CD4-positive, alpha-beta T cell treated with Interferon alpha-2 for 1 hour (primary cell): ENCODE measurements at regions not wholly inside any gene's neighbourhood (a gene's known extent, or its start where the extent isn't known, plus 50 kb on each side); places are given as distances from the start of the nearest gene placed in this dataset.
"Not testable (repeated sequence)": the region's sequence is repeated elsewhere in the genome, so short reads cannot be mapped to it uniquely, and the experiment has no call there.

Experiments
- DNase-seq, 2 donors: peaks; one replicate each; pipeline ENCODE4 v3.0.0-alpha.2; 2020 to 2022

DNA sequence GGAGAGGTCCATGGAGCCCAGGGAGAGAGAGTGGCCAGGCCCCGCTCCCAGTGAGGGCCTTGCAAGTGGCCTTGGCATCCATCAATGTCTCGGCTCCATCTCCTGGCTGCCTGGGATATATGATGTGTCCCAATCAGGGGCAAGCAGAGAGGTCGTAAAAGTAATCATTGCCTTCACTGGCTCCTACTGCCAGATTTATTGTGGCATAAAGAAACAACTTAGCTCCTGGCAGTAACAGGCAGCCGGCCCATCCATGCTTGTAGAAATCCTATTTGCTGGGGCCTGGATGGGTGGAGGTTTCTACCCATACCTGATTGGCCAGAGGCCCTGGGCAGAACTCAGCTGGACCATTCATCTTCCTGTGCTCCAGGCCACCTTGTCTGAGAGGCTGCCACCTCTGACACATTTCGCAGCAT lies 272.6 kb downstream of the MATN1 start:
- no peak for DNase-seq

DNA sequence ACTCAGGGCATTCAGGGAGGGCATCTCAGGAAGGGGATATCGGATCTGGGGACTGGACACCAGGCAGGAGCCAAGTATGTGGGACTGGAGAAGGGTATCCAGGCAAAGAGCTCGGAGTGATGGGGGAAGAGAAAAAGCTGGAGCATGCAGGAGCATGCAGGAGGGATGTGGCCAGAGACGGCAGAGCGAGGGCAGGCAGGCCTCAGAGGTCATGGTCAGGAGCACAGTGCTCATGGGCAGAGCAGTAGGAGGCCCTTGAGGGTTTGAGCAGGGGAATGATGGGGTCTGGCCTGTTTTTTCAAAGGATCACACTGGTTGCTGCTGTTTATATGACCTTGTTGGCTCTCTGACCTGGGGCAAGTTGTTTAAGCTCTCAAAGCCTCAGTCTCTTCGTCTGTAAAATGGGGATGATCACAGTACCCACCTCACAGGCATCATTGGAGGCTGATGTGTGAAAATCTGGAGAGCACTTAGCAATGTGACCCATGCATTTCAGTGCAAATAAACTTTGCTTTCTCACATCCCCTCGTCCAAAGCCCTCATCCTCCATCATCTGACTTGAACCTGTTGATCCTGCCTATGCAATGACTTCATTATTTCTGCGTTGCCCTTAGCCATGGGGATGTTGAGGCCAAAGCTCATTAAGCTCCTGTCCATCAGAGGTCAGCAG lies 273.1 kb downstream of the MATN1 start:
- no peak for DNase-seq

DNA sequence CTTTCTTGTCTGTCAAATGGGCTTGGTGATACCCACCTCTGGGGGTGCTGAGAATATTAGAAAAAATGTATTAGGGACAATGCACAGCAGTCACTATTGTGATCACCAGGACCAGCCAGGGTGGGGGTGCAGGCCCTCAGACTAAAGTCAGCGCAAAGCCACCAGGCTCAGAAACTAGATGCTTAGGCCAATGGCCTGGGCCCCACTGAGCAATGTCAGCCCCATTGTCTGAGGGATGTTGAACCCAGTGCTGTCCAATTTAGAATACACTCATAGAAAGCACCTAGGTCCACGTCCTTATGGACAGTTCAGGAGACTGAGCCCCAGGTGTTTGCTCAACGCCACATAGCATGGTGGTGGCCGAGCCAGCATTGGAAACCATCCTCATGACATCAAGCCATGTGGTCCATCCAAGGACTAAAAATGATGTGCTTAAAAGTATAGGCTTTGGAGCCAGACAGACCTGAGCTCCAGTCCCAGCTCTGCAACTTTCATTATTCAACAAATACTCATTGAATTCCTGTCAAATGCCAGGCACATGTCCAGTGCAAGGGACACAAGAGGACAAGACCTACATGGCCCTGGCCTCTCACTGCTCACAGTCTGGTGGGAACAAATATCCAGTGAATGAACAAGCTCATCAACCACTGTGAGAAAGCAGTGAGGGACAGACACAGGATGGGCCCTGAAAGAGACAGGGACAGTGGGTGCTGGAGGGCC lies 273.8 kb downstream of the MATN1 start:
- DNase-seq: no peak

DNA sequence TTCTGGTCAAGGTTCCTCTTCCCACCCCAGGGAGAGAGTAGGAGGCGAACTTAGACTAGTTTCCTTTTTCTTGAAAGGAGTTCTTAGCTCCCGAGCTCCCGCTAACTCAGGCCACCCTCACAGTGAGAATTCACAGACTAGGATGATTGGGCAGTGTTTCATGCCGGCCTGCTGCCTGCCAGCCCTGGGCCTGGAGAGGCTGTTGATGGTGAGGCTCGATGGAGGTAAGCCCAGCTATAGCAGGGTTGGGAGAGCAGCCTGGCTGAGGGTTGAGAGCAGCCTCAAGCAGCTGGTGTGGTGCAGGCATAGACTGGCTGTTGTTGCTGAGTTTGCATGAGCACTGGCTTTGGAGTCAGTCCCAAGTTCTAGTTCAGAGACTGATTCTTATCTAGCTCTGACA lies 274.4 kb downstream of the MATN1 start:
- DNase-seq: no peak

DNA sequence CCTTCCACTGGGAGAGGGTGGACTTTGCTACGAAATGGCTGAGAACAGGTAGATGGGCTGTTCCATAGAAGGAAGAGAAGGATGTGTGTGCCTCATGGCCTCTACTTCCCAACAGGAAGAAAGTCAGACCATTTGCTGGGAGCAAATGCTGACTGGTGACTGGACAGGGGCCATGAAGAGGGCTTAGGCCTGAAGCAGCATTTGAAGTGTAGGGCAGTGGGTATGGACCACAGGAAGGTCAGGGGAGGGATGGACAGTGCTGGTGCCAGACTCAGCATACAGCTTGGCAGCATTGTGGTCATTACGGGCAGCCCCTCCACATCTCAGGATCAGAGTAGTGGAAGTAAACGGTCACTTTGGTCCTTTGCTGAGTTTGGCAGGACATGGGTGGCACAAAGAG lies 275.7 kb downstream of the MATN1 start:
- DNase-seq: no peak

DNA sequence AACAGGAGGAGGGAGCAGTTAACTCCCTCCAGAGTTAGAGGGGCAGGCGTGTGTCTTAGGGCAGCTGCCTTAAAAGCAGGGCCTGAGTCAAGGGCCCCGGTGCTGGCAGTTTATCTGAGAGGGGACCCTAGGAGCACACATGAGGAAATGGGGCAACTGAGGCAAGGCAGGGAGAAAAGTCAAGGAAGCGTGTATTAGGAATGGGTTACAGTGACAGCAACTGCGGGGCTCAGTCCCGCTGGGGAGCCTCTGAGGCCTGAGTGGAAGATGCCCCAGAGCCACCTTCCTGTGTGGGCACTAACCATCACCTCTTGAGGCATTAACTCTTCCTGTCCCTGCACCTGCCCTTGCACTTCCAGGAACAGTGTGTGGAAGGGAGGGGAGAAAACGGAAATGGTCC lies 276.3 kb downstream of the MATN1 start:
- no peak for DNase-seq

DNA sequence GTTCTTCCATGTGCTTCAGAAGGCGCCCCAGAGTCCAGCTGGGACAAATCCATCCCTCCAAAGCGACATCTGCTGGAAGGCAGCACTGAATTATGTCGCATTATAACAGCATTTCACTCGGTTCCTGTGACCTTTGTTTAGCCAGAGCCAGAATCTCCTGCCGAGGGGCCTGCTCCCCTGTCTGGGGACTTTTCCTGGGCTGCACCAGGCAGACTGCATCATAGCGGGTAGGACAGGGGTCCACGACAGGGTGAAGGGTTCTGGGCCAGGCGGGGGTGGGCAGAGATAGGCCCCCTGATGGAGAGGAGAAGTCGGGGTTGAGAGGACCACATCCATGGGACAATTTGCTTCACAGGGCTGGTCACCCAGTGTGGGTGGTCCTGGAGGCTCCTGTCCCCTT lies 276.9 kb downstream of the MATN1 start:
- DNase-seq: no peak

DNA sequence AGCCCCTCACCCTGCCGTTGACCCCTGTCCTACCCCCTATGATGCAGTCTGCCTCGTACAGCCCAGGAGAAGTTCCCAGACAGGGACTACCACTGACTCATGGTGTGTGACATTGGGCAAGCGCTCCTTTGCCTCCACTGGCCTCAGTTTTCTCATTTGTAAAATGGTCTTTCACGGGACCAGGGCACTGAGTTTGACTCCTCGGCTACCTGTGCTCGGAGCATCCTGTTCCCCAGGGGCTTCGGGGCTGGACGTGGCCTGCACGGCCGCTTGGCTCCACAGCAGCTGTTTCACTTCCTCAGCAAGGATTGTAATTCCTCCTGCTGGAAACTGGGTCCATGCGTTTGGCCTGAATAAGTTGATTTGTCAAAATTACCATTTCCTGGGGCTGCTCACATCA lies 277.3 kb downstream of the MATN1 start:
- no peak for DNase-seq

DNA sequence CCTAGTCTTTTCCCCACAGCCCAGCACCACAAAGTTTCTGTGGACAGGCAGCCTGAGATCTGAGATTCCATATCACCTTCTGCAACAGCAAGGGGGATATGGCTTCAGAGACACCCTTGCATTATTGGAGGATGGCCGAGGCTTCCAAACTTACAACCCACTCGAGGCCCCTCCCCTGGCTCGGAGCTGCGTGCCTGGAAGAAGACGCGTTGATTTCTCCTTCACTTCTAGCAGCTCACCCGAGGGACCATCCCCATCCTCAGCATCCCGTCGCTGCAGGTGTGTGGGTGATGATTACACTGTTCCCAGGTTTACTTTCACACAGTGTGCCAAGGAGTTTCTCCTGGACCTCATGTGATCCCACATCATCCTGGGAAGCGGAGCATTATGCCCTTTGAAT lies 277.9 kb downstream of the MATN1 start:
- DNase-seq: no peak

DNA sequence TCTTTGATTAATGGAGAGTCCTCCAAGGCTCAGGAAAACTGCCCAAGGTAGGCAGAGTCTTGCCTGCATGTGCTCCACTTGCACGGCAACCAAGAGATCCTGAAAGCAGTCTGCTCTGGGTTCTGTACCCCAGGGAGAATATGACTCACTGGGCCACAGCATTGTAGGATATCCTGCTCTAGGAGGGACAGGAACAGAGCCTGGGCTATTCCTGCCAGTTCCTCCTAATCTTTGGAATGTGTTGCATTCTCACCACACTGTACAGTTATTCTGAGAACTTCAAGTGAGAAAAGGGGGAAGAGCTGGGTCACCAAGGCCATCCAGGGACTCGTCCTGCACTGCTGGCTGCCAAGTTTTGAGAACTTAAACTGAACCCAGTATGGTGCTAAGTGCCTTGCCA lies 278.5 kb downstream of the MATN1 start:
- DNase-seq: no peak

DNA sequence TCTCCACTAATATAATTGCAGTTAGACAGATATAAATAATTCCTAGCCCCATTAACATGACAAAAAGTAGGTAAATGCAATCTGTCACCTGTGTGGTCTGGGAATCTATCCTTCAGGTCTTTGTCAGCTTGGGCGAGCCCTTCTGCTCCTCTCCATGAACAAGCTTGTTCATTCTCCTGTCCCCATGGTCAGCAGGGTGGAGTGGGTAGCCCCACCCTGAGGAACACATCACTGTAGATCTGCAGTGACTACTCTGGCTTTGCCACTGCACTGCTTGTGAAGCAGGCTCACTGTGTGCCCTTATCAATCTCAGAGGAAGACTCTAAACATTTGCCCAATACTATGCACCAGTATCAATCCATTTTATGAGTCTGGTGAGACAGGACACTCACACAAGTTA lies 279.0 kb downstream of the MATN1 start:
- DNase-seq: no peak

DNA sequence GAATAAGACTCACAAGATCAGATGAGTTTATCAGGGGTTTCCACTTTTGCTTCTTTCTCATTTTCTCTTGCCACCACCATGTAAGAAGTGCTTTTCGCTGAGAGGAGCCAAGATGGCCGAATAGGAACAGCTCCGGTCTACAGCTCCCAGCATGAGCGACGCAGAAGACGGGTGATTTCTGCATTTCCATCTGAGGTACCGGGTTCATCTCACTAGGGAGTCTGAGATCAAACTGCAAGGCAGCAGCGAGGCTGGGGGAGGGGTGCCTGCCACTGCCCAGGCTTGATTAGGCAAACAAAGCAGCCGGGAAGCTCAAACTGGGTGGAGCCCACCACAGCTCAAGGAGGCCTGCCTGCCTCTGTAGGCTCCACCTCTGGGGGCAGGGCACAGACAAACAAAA lies 285.1 kb downstream of the MATN1 start:
- DNase-seq: not testable (repeated sequence)

DNA sequence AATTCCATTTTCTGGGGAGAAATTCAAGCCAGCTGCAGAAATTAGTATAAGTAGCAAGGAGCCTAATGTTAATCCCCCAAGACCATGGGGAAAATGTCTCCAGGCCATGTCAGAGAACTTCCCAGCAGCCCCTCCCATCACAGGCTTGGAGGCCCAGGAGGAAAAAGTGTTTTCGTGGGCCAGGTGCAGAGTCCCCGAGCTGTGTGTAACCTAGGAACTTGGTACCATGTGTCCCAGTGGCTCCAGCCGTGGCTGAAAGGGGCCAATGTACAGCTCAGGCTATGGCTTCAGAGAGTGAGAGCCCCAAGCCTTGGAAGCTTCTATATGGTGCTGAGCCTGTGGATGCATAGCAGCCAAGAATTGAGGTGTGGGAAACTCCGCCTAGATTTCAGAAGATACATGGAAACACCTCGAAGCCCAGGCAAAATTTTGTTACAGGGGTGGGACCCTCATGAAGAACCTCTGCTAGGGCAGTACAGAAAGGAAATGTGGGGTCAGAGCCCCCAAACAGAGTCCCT lies 286.3 kb downstream of the MATN1 start:
- no peak for DNase-seq

DNA sequence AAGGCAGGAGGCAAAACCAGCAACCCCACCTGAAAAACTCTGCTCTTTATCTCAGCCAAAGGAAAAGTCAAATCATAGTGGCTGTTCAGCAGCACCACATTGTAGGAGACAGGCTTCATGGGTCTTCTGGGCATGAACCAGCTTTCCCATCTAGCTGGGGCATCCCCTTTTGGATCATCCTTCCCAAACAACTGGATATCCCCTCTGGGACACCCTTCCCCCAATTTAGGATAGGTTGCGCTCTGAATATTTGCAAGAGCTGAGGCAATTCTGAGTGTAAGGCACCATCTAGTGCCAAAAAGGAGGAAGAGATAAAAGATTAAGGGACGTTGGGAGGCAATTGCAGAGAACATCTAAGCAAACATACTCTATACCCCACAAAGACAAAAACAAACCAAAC lies 295.8 kb downstream of the MATN1 start:
- DNase-seq: no peak

DNA sequence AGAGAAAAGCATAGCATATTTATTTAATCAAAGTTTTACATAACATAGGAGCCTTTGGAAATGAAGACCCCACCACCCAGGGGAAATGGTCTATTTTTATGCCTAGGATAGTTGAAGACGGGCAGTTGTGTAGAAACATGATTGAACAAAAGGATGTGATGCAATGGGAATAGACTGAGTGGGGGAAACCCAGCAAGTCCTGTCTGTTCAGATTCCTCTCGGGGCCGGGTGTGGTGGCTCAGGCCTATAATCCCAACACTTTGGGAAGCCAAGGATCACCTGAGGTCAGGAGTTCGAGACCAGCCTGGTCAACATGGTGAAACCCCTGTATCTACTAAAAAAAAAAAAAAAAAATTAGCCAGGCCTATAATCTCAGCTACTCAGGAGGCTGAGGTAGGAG lies 298.3 kb downstream of the MATN1 start:
- no peak for DNase-seq

DNA sequence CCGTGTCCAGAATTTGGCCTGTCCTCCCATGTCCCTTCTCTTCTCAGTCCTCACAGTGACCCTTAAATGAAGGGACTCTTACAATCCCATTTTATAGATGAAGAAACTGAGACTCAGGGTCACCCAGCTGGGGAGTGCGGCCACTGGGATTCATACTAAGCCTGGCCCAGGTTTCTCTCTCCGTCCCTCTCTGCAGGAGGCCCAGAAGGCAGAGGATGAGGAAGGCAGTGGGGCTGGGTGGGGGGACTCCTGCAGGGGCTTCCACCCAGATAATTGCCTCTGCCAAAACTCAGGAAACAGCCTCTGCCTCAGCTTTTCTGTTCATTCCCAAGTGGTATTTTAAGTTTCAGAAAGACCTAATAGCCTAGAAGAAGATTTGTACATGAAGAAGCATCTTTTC lies 299.8 kb downstream of the MATN1 start:
- DNase-seq: no peak

DNA sequence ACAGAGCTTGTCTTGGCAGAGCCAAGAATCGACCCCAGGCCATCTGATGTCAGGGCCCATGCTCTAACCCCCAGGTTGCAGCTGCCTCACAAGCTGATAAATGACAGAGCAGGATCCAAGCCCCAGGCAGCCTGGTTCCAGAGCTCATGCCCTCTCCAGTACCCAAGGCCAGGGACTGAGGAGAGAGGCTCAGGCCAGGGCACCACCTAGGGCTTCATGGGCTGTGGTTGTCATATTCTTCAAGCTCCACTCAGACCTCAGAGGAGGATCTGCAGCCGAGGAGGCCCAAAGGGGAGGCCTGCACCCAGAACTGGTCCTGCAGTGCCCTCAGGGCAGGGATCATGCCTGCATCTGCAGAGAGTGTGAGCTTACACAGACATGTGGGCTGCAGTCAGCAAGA lies 301.1 kb downstream of the MATN1 start:
- DNase-seq: no peak

DNA sequence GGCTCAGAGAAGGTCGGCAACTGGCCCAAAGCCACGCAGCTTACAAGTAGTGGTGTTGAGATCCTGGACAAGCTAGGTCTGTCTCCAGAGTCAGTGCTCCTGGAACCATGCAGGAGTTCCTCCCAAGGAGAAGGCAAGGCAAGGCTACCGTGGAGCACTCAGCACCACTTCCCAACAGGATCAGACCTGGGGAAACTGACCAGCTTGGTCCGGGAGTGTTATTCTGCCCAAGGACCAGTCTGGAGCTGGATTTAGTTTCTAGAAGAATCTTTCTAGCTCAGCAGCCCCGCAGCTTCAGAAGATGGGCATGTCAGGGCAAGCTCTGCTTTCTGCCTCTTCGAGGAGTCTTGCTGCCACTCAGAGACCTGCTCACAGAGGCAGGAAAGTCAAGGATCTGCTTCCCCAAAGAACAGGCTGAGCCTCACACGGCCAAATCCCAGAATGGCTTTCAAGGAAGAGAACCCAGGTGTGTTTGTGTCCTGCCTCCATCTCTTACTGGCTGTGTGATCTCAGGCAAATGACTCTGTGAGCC lies 302.8 kb downstream of the MATN1 start:
- DNase-seq: no peak

DNA sequence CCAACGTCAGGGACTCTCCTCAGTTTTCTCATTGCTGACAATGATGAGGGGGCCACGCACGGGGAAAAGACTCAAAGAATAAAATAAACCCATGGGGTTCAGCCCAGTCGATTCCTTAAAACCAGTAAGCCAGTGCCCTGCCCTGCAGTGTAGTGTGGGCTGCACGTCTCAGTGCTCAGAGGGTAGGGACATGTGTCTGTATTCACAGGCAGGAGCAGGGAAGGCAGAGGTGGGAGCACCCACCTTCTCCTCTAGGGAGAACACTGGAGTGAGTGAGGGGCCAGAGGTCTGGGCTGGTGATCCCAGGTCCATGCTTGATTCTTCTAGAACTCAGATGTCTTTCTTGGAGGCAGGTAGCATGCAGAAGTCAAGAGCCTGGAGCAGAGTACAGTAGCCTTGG lies 303.6 kb downstream of the MATN1 start:
- DNase-seq: no peak

DNA sequence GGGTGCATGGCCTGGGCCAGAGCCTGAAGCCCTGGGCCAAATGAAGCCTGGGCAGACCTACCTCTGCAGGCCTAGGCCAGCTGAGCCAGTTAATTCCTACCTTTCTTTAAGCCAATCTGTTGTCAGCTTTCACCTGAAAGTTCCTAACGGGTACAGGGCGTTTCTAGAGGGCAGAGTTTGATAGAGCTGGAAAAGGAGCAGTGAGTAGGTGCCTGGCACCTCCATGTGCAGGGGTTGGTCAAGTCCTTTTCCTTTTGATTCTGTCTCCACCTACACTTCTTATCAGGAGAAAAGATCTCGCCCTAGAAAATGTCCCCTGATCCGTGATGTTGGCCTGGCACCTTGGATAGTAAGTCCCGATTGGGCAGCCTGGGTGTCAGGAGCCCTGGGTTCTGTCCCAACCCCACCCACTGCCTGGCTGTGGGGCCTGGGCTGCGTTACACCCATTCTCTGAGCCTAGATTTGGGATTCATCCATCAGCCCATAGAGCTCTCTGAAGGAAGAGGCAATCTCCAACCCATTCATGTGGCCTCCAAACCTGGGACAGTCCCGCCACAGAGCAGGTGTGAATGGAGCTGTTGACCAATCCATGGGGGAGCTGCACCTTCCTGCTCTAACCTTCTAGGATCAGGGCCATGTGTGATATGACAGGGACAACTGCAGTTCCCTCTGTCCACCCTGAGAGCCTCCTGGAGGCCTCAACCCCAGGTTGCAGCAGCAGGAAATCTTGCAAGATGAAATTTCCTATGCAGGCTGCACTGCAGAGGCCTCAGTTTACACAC lies 304.3 kb downstream of the MATN1 start:
- DNase-seq: no peak

DNA sequence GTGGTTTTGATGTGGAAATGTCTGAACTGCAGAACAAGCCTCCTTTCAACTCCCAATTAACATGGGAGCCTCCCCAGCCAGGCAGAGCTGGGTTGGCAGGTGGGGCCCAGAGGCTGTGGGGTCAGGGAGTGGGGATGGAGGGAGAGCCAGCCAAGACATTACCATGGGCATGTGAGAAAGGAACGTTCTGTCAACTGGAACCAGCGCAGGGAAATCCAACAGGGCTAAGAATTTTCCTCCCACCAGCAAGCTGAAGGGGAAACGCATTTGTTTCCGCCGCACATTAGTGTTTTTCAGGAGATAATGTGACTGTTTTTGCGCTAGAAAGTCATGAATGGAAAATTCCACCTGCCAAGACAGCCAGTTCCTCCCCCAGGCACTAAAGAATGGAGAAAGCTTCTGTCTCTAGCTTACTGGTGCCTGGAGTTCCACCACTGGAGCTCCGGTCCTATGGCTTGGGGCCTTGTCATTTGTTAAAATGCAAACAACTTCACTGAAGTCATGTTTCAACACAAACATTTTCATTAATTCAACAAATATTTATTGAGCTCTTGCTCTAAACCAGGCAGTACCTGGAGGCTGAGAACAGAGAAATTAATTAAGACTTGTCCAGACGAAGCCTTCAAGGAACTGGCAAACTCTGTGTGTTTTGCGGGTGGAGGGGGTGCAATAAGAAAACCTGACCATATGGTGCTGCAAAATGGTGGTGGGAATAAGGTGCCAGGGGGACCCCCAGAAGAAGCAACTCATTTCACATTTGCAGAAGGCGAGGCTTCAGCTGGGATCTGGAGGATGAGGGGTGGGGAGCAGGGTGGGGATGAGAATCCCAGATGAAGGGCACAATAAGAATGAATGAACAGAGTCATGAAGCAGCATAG lies 305.1 kb downstream of the MATN1 start:
- DNase-seq: no peak

DNA sequence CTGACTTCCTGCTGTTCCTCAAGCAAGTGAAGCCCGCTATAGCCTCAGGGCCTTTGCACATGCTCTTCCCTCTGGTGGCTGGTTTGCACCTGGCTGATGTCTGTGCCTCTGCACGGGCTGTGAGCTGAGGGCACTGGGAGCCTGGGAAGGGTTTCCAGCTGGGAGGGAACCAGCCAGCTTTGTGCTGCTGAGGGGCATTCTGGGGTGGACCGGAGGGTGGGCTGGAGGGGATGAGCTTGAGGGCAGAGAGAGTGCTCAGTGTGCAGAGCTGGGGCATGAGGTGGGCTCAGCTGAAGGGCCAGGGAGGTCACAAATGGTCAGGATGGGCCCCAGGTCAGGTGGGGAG lies 305.7 kb downstream of the MATN1 start:
- DNase-seq: no peak
